Erythroblast (primary cell): ENCODE measurements at regions not wholly inside any gene's neighbourhood (a gene's known extent, or its start where the extent isn't known, plus 50 kb on each side); places are given as distances from the start of the nearest gene placed in this dataset.
"Not testable (repeated sequence)": the region's sequence is repeated elsewhere in the genome, so short reads cannot be mapped to it uniquely, and the experiment has no call there.

Experiments
- DNase-seq, 2 experiments: peaks; one replicate each; lab custom pipeline; 2025; lab: John Stamatoyannopoulos, UW
- GATA1 ChIP-seq: IDR thresholded peaks from 2 replicates; pipeline ENCODE4 v1.6.1; 2011; ENCODE audit warnings: low read depth, mild to moderate bottlenecking, control low read depth, low read length, moderate library complexity
- POLR2A ChIP-seq: IDR thresholded peaks from 2 replicates; pipeline ENCODE4 v1.6.1; 2011; ENCODE audit warnings: mild to moderate bottlenecking, low read length

- no peak for DNase-seq
- no peak for TF ChIP-seq GATA1
- TF ChIP-seq POLR2A, result no peak
These were observed 81.6 kb upstream of the USP9X start for GRCh38 chrX:41003506-41004270.

- TF ChIP-seq POLR2A (no peak), GATA1 (no peak)
These were observed 79.7 kb upstream of the USP9X start for GRCh38 chrX:41005445-41005992.

GRCh38 chrX:41009850-41010846 is 75.1 kb upstream of the USP9X start:
- DNase-seq, result peak; percentile 95 to 97
- TF ChIP-seq GATA1 (no peak), POLR2A (peak; percentile 86)

More at GRCh38 chrX:41005445-41005992, 79.7 kb upstream of the USP9X start:
- peak in 1 of 2 experiments; percentile 3 for DNase-seq

- DNase-seq, result no peak
- TF ChIP-seq POLR2A, result no peak
- TF ChIP-seq GATA1, result no peak
These were observed 70.4 kb upstream of the USP9X start for GRCh38 chrX:41014776-41015360.

- DNase-seq, result not testable (repeated sequence)
These were observed 67.5 kb upstream of the USP9X start for GRCh38 chrX:41017785-41018184.

- not testable (repeated sequence) for DNase-seq
These were observed 66.7 kb upstream of the USP9X start for GRCh38 chrX:41018391-41019040.

GRCh38 chrX:41019041-41019392 is 66.2 kb upstream of the USP9X start:
- TF ChIP-seq POLR2A (no peak), GATA1 (no peak)
- DNase-seq, result no peak

- DNase-seq, result peak in 1 of 2 experiments; percentile 45
- TF ChIP-seq POLR2A (no peak), GATA1 (no peak)
These were observed 62.7 kb upstream of the USP9X start for GRCh38 chrX:41022566-41022965.

GRCh38 chrX:41023098-41023497 is 62.1 kb upstream of the USP9X start:
- TF ChIP-seq POLR2A (no peak), GATA1 (no peak)
- DNase-seq, result no peak

GRCh38 chrX:41024335-41024734 is 60.9 kb upstream of the USP9X start:
- peak; percentile 2 to 8 for DNase-seq

GRCh38 chrX:41024755-41025154 is 60.5 kb upstream of the USP9X start:
- DNase-seq, result no peak
- TF ChIP-seq GATA1 (no peak), POLR2A (no peak)

- DNase-seq, result no peak
- no peak for TF ChIP-seq GATA1
- TF ChIP-seq POLR2A, result no peak
These were observed 59.1 kb upstream of the USP9X start for GRCh38 chrX:41025926-41026701.

- DNase-seq, result no peak
- no peak for TF ChIP-seq GATA1
- no peak for TF ChIP-seq POLR2A
These were observed 58.6 kb upstream of the USP9X start for GRCh38 chrX:41026702-41027078.
